ENCODE measurements at regions not wholly inside any gene's neighbourhood (a gene's known extent, or its start where the extent isn't known, plus 50 kb on each side); places are given as distances from the start of the nearest gene placed in this dataset.

- peaks cover 88% of the 10 kb centered on the region for H3K4me1 Mint-ChIP-seq
- peak overlapping the region in 1 of 3 experiments; percentile 20 for H3K4me3 Mint-ChIP-seq
- no peak for TF ChIP-seq CTCF (IDR thresholded peaks at IDR 0.05; ENCODE audit: unreplicated experiment in 3 of 3)
- H3K36me3 Mint-ChIP-seq (ENCODE audit: low read depth): no peaks in the 10 kb centered on the region
- peak overlapping the region; percentile 32 to 84 (median 40) for H3K27ac Mint-ChIP-seq
- peaks cover 4% of the 10 kb centered on the region for H3K27me3 Mint-ChIP-seq (ENCODE audit: low read depth)
- no peaks in the 10 kb centered on the region for H3K9me3 Mint-ChIP-seq
Observed at GRCh38 chr3:40873476-40873875, 325.8 kb upstream of the CTNNB1 start.

- TF ChIP-seq CTCF (IDR thresholded peaks at IDR 0.05; ENCODE audit: unreplicated experiment in 3 of 3): no peak
- Mint-ChIP-seq H3K4me3 (no peak overlapping the region), H3K4me1 (peaks cover 88% of the 10 kb centered on the region), H3K27me3 (ENCODE audit: low read depth) (peaks cover 4% of the 10 kb centered on the region), H3K9me3 (peaks cover 2% of the 10 kb centered on the region), H3K36me3 (ENCODE audit: low read depth) (no peaks in the 10 kb centered on the region), H3K27ac (no peak overlapping the region)
Observed at GRCh38 chr3:40873934-40874699, 325.2 kb upstream of the CTNNB1 start.

- Mint-ChIP-seq H3K27ac (no peak overlapping the region), H3K4me3 (no peak overlapping the region), H3K4me1 (peaks cover 81% of the 10 kb centered on the region), H3K27me3 (ENCODE audit: low read depth) (peaks cover 4% of the 10 kb centered on the region), H3K36me3 (ENCODE audit: low read depth) (no peaks in the 10 kb centered on the region), H3K9me3 (peaks cover 2% of the 10 kb centered on the region)
- no peak for TF ChIP-seq CTCF (IDR thresholded peaks at IDR 0.05; ENCODE audit: unreplicated experiment in 3 of 3)
Observed at GRCh38 chr3:40875581-40875980, 323.7 kb upstream of the CTNNB1 start.

- Mint-ChIP-seq H3K9me3 (peaks cover 2% of the 10 kb centered on the region), H3K27me3 (ENCODE audit: low read depth) (peaks cover 4% of the 10 kb centered on the region), H3K4me3 (no peak overlapping the region), H3K4me1 (peaks cover 76% of the 10 kb centered on the region), H3K36me3 (ENCODE audit: low read depth) (no peaks in the 10 kb centered on the region), H3K27ac (peak overlapping the region in 2 of 3 experiments; percentile 10 to 98)
- no peak for TF ChIP-seq CTCF (IDR thresholded peaks at IDR 0.05; ENCODE audit: unreplicated experiment in 3 of 3)
Observed at GRCh38 chr3:40876009-40876408, 323.3 kb upstream of the CTNNB1 start.

GRCh38 chr3:40876496-40876895 is 322.8 kb upstream of the CTNNB1 start:
- H3K27ac Mint-ChIP-seq: peak overlapping the region in 2 of 3 experiments; percentile 96 to 98
- peaks cover 72% of the 10 kb centered on the region for H3K4me1 Mint-ChIP-seq
- no peak overlapping the region for H3K4me3 Mint-ChIP-seq
- TF ChIP-seq CTCF (IDR thresholded peaks at IDR 0.05; ENCODE audit: unreplicated experiment in 3 of 3): no peak
- H3K27me3 Mint-ChIP-seq (ENCODE audit: low read depth): peaks cover 4% of the 10 kb centered on the region
- H3K36me3 Mint-ChIP-seq (ENCODE audit: low read depth): no peaks in the 10 kb centered on the region
- peaks cover 2% of the 10 kb centered on the region for H3K9me3 Mint-ChIP-seq
